RPMI8226 (cell line): ENCODE measurements at regions not wholly inside any gene's neighbourhood (a gene's known extent, or its start where the extent isn't known, plus 50 kb on each side); places are given as distances from the start of the nearest gene placed in this dataset.

Experiments
- DNase-seq: peaks from one replicate; pipeline ENCODE4 v3.0.0-alpha.2; 2015

DNA sequence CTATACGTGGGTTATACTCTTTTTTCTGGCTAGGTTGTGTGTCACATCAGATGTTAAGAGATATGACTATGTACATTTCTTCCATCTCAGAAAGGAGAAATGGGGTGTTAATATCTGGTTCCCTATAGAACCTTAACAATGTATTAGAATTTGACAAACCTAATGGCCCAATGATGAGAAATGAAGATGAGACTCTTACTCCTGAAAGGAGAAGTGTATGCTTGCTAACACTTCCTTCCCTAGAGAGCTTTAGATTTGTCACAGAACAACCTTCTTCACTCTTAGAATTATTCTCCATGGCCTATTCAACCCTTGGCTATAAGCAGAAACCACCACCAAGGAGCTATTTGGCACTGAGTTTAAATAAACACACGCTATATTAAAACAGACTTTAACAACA lies 839.6 kb downstream of the GALC start:
- DNase-seq = no peak

DNA sequence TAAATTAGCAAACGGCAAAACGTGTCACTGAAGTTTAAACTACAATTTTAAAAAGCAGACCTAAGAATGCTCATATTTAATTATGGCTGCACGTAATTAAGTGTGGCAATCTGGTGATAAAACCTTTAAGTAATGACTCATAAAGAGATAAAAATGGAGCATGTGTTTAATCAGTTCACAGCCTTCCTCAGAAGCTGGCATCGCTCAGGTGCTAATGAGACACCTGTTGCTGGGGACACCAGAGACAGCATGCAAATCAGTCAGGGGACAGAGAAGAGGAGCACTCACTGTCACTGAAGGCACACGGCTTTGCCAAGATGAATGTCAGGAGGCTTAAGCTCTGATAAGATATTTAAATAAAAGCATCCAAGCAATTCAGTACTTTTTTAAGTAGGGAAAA lies 840.3 kb downstream of the GALC start:
- DNase-seq = no peak

DNA sequence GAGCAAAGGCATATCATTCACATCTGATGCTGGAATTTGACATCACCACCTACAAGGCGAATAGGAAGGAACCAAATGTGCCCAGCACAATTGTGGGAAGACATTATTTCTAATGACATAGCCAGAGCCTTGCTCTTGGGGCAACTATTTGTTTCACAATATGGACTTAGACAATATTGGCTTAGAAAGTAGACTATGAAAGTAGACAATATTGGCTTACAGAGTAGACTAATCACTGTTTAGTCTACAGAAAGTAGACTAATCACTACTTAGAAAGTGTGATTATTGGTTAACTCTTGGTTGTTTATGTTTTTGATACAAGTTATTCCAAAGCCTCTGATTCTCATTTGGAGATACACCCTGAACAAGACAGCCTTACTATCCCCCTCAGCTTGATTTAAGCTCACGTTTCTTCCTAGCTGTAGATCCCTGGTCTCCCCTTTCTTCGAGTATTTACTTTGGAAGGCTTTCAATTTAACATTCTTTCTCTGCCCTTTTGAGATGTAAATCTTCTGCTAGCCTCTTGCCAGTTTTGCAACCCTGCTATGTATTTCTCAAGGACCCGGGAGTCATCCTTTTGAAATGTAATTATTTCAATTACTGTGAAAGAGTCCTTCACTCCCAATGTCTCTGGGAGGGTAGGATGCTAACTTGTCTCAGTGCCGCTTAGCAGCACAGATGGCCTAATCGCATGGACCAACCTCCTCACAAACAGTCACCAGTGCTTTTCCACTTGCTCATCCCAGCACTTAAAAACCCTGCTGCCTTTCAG lies 843.2 kb downstream of the GALC start:
- no peak for DNase-seq

DNA sequence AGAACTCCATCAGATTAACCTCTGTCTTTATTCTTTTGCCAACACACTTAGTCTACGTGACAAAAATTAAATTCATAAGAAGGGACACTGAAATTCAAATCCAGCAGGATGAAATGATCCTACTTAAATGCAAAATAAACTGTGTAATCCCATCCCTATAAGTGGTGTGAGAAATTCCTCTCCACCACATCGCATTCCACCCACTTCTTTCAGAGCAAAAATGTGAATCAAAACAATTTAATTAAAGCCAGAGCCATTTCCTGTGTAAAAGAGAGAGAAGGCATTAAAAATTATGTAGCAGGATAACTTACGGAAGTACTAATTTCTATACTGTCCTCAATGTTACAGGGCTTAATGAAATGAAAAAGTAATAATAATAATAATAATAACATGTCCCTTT lies 844.3 kb downstream of the GALC start:
- no peak for DNase-seq

DNA sequence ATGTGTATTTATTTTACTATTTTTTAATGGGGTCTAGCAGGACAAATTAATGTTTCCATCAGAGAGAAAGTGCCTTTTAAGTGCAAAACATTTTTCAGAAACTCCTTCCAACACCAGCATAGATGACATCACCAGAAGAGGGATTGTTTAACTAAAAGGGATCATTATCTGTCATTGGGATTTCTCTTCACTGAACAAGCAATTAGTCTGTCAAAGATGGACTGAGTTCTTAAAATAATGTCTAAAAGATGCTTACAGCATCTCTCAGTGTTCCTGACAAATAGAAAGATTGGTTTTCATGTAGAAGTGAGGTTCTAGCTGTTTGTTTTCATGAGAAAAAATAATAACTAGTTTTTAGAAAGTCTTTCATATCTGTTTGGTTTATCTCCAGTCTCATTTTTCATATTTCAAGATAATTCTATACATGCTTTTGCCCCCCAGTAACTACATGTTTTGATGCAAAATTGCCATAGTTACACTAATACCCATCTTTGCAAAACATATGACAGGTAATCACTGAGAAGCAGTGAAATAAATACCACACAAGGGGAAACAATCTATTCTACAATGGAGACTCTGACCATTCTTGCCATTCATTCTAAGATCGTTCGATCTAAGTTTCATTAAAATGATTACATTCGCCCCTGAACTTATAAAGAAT lies 850.3 kb downstream of the GALC start:
- DNase-seq = no peak

DNA sequence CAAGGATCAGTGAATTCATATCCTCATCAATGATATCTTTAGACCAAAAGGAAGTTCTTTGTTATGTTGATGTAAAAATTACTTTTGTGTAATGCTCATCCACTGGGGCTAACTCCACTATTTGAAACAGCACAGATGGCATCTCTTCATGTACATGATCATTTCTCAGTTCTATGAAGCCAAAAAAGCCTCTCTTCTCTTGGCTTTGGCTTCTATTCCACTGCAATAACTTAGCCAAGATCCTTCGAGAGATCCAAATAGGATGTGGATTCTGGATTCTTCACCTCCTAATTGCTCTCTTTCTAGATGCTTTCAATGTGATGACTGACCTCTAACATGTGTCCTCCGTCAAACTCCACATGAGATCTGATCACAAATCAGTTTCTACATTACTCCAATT lies 851.2 kb downstream of the GALC start:
- no peak for DNase-seq

DNA sequence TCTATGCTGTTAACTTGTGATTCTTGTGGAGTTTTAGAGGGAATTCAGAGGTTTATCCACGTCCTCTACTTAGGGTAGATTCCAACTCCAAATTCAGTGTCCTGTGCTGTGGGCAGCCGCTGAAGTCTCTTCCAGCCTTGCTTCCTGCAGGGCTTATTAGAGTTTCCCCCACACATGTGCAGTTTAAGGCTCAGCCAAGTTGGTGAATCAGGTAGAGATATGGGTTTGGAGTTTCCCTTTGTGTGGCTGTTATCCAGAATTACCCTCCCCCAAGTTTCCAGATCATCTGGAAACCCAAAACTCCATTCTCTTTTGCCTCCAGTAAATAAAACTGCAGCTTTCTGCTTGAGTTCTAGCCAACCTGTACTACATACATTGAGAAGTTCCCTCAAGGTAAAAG lies 853.7 kb downstream of the GALC start:
- no peak for DNase-seq

DNA sequence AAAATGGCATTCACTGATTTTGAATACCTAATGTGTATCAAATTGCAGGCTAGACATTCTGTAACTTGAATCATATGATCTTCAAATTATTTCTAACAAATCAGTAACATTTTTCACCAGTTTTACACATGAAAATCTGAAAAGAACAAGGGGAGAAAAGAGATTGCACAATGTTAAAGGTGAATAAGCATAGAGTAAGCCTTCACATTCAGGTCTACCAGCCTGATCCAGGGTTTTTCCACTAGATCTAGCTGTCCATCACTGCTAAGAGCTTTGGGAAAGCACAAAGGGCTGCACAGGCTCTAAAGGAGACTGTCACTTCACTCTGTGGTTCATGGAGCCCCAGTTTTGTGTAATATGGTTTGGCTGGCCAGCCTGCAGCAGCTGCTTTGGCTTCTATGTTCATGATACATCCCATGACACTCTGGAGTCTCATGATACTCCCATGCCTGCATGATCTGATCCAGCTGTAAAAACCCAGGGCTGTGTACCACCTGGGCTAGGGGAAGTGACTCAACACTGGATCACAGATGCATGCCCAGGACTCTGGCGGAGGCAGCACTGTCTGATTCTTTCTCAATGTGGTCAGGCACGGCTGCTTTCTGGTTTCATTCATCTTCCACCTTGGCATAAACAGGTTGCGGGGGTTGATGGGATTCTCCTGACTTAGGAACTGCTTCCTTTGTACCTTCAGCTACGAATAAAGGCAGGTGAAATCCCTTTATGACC lies 859.7 kb downstream of the GALC start:
- DNase-seq = no peak

DNA sequence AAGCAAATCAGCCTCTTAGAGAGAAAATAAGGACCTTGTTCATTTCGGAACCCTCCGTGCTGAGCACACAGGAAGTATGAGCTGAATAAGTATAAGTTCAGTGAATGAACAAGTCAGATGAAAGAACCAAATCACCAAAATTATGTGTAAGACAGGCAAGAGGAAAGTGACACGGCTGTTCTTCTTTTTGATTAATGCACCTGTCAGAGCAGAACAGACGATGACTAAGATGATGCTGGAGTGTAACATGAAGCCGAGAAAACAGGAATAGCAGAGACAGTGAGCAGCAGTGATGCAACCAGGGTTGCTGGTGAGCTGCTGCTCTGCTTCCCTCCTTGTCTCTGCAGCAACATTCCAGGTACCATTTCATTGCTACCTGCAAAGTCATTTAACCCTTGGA lies 861.1 kb downstream of the GALC start:
- DNase-seq = no peak

DNA sequence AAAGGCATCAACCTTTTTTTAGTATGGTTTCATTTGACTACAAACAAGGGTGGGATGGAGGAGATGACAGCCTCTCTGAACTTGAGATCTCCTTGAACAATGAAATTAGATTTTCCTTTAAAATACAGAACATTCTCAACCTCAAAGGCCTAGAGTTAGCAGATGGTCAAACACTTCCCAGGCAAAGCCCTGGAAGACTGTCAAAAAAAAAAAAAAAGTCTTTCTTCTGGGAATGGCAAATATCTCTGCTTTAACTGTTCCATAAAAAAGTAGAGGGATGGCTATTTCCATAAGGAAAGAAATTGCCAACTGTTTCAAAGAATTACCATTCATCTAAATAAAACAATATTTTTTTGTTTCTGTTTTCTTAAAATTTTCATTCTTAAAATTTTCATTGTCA lies 870.8 kb downstream of the GALC start:
- DNase-seq = no peak

DNA sequence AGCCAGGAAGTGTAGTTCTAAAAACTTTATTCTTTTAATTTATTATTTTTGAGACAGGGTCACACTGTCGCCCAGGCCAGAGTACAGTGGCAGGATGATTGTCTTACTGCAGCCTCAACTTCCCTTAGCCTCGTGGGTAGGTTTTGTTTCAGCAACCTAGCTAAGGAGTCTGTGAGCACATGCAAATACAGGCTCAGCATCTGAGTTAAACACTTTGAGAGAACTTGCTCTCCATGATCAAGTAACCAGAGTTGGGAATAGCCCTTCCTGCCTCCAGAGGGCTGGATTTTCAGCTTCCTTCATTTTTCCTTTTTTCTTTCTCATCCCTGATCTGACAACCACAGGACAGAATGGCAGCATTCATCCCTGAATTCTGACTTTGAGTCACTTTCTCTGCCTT lies 871.3 kb downstream of the GALC start:
- DNase-seq = no peak

DNA sequence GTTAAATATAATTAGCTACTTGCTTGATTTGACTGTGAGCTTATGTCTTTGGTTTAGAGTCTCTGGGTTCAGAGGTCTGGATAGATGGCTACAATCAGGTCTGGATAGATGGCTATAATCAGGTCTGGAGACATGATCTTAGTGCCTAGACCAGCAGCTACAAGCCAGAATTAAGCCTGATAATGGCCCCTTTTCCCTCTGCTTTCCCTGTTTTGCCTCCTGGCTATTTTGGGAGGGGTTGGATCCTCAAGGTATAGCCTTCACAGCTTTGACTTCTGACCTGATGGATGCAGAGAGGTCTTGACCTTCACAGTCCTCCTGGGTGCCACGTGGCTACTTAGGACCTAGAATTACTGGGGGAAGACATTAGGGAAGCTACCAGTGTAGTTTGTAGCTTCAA lies 877.7 kb downstream of the GALC start:
- DNase-seq = no peak

DNA sequence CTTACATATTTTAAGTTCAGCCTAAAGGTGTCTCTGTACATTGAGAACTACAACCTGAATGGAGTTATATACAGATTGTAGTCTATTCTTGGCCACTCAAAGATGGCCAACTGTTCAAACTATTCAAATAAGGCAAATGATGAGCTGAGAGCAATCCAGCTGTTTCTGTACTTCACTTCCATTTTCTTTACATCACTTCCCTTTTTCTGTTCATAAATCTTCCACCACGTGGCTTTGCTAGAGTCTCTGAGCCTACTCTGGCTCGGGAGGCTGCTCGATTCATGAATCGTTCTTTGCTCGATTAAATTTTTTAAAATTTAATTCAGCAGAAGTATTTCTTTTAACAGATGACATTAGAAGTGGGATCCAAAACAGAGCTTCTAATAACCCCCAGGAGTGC lies 879.7 kb downstream of the GALC start:
- no peak for DNase-seq

DNA sequence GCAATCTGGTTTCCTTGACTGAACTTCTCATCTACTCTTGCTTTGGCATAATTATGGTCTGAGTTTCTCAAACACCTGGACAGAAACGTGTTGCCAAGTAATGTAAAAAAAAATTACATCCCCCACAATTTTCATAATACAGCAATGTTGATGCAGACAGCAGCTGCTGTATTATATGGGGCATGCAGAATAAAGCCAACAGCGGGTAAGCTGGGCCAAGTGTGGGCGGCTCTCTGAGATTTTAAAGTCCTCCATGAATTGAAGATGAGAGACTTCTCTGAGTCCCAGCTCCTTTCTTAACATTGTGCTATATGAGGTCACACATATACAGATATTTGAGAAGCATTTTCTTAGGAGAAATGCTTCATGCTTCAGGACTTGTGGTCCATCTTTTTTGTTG lies 881.2 kb downstream of the GALC start:
- DNase-seq = no peak

DNA sequence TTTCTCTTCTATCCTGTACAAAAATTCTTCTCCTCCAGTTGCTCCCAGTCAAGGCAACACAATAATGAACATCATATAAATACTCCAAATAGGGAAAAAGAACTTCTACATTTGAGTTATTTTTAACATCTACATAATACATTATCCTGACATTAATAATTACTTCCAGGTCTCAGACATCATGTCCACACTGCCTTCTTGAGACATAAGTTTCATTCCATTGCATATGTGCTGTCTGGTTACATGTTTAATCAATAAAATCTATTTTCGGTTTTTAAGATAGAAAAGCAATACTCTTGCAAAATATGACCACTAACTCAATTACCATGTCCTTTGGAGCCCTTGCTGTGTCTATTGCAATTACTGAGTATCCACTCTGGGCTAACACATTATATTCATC lies 881.9 kb downstream of the GALC start:
- no peak for DNase-seq

DNA sequence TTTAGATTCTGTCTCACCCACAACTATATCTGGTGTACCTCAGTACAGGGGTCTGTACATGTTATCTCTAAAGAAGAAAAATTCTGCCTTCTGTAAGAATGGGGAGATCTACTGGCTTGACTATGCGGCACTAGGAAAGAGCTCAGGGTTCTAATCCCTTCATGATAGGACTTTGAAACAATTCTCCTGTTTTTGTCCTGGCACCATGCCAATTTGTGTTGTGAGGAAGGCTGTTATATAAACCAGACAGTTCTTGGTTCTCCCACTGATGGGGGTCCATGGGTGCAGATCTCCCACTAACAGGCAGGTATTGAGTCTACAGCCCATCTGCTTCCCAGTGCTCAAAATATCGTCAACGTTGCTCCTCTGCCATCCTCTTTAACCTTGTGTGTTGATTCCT lies 883.7 kb downstream of the GALC start:
- DNase-seq = no peak

DNA sequence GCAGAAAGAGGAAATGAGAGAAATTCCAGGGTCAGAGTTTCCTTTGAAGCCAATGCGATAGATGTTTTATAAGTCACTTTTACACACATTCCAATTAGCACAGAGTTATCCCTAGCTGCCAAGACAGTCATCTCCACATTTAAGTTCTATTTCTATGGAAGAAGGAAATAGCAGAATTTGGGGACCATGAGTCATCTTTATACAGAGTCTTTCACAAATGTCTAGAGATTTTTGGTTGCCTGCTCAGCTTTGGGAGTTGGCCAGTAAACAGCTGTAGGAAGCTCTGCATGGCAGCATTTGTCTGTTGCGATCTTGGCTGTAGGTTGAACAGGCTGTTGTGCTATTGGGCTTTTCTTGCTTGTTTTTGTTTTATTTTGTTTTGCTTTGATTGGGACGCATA lies 884.3 kb downstream of the GALC start:
- no peak for DNase-seq

DNA sequence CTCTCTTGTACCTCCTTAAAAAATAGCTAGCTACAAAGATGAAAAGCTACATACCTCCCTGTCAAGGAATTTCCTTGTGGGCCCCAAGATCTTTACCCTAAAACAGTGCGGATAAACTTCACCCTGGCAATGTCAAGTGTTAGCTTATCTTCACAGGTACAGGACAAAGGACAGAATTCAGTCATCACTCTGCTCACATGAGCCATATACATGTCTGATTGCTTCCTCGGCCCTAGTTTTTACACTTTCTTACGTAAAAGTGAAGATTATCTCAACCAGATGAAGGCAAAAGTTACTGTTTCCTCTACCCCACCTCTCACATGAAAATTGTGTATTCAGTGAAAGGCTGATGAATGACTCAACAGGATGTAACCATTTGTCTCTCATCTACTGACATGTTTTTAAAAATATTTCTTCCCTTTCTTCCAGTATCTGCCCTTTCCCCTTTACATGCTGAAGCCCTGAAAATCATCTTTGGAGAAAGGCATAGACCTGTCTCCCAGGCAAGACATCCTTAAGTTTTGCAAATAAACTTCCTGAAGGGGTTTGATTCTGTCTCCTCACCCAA lies 890.1 kb downstream of the GALC start:
- DNase-seq = no peak

DNA sequence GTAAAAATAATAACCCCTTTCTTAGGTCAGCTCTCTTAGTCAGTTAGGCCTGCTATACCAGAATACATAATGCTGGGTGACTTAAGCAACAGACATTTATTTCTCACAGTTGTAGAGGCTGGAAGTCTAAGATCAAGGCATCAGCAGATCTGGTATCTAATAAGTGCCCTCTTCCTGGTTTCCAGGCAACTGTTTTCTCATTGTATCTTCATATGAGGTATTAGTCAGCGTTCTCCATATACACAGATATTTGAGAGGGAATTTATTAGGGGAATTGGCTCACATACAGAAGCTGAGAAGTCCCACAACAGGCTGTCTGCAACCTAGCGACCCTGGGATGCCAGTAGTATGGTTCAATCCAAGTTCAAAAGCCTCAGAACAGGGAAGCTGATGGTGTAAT lies 896.0 kb downstream of the GALC start:
- DNase-seq = no peak

DNA sequence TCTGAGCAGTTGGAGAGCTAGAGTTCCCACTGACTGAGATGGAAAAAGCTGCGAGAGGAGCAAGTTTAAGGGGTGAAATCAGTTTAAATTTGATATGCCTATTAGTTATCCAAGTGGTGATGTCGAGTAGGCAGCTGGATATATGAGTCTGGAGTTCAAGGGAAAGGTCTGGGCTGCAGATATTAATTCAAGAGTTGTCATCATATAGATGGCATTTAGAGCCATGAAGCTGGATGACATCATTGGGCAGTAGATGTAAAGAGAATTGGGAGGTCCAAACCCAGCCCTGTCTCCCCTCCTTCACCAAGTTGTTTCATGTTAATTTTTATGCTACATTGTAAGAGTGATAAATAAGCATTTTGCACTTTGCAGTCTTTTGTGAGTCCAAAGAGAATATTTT lies 898.1 kb downstream of the GALC start:
- no peak for DNase-seq

DNA sequence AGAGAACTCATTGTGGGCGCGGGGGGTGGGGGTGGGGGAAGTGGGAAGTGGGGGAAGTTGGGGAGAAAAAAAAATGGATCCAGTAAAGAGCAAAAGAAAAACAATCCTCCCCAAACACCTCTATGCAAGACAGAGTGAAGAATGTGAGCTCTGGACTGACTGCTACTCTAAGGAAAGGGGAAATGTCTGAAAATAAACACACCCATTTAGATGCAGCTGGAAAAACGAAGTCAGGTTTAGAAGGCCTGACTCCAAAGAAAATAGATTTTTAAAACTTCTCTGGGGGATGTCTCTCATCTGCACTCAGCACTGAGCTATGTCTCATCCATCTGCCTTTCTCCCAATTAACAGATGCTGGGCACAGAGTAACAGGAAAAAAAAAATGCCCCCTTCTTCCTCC lies 904.4 kb downstream of the GALC start:
- DNase-seq = no peak

DNA sequence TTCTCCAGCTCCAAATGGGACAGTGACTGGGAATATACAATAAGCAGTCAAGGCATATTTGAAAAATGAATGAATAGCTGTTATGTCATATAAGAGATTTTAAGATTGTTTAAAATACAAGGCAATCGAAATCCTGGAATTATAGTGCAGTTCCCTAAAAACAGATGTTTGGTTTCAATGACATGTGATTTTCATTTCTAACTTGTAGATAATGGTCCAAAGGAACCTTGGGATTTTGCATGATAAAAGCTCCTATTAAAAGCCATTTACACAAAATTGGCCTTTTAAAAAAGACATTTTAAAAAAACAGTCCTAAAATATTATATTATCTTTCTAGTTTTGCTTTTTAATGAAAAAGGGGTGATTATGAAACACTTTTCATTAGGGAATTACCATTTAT lies 905.1 kb downstream of the GALC start:
- no peak for DNase-seq

DNA sequence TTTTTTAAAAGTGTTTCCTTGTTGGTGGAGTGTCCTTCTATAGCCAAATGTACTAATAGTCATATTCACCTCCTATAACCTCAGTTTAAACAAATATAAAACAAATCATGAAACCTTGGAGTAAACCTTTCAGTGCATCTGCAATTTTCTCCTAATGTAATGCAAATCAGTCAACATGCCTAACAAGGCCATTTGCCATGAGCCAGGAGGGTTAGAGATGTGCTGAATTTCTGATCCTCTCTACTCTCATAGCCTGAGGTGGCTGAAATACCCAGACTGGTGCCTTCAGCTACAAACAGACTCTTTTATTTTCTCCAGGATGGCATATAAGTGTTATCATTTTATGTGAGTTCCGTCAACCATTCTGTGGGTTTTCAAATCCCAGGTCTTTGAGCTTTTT lies 908.1 kb downstream of the GALC start:
- DNase-seq = no peak

DNA sequence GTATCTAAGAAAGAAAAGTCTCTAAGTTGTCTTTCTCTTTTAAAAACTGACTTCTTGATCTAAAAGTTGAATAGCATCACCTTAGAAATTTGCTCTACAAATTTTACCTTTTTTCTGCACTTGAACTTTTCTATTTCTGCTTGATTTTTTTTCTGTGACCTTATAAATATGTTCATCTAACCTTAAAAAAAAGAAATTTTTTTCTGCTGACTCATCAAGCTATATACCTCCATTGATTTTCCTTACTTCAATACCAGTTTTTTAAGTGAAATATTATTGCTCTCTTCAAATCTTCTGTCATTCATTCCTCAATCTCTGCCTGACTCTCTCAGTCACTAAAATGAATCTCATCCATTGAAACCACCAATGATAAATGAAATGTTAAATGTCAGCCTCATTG lies 910.1 kb downstream of the GALC start:
- DNase-seq = no peak
